ENCODE measurements at regions not wholly inside any gene's neighbourhood (a gene's known extent, or its start where the extent isn't known, plus 50 kb on each side); places are given as distances from the start of the nearest gene placed in this dataset.

DNA sequence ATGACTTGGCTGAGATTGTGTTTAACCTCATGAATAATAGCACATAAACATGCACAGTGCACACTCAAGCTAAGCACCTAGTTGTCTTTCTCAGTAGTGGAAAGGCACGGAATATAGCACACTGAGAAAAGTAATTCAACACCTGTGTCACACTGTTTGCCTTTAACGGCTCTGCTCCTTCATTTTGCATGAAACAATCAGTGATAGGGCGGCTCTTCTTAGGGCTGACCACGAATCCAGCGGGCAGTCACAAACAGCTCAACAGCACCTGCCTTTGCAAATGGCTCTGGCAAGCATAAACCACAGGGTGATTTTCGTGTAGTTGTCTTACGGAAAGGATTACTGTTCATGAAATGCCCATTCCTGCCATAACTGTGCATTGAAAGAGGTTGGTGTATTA is 954.0 kb upstream of the TENM3 start:
- no peak overlapping the region for H3K9ac ChIP-seq (ENCODE audit: low read length)
- H3K27ac ChIP-seq (ENCODE audit: low read depth, low read length): no peak overlapping the region
- H2BK5ac ChIP-seq (ENCODE audit: low read length): no peak overlapping the region
- H3K4me3 ChIP-seq (ENCODE audit: low read length): no peak overlapping the region
- no peak overlapping the region for H3K18ac ChIP-seq (ENCODE audit: low read length)
- H3K4me2 ChIP-seq (ENCODE audit: low read length): no peak overlapping the region
- H3K36me3 ChIP-seq (ENCODE audit: control insufficient read depth, insufficient read depth, low read length): no peaks in the 10 kb centered on the region
- DNase-seq: peak; percentile 16
- H3K79me1 ChIP-seq (ENCODE audit: low read length): no peaks in the 10 kb centered on the region
- no peak overlapping the region for H4K5ac ChIP-seq (ENCODE audit: low read length)
- no peak overlapping the region for H2AK5ac ChIP-seq (ENCODE audit: low read length)
- no peak overlapping the region for H3K4ac ChIP-seq (ENCODE audit: low read depth, low read length)
- H3K56ac ChIP-seq (ENCODE audit: low read length): no peak overlapping the region
- no CpG with 5 or more reads among the region's 7 CpGs for WGBS (ENCODE audit: extremely low coverage, insufficient coverage, low lambda C conversion rate)
- no peak overlapping the region for H4K8ac ChIP-seq (ENCODE audit: low read depth, low read length)
- no peaks in the 10 kb centered on the region for H3K79me2 ChIP-seq (ENCODE audit: control insufficient read depth, insufficient read depth, low read length)
- no peak overlapping the region for H2BK15ac ChIP-seq (replicated peaks; ENCODE audit: low read depth)
- no peaks in the 10 kb centered on the region for H3K27me3 ChIP-seq (ENCODE audit: insufficient read depth, low read length, poor library complexity)
- peaks cover 2% of the 10 kb centered on the region for H3K4me1 ChIP-seq (ENCODE audit: control insufficient read depth, low read depth, low read length)
- H3K23ac ChIP-seq (ENCODE audit: low read length): no peak overlapping the region
- H2BK120ac ChIP-seq (ENCODE audit: low read depth, low read length): no peak overlapping the region

DNA sequence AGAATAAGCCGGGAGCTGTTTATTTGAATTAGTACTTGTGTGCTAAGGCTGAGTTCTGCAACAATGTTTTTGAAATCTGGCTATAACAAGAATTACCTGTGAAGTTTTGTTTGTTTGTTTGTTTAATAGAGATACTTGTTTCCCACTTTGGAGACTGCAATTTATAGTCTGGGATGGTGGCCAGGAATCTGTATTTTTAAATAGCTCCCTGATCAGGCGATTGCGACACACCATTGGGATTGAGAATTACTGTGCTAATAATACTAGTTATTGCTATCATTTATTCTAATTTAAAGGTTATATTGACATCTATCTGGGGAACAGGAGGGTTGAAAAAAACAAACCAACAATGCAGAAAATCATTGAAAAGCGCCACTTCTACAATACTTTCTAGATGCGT is 951.6 kb upstream of the TENM3 start:
- no peaks in the 10 kb centered on the region for H3K27me3 ChIP-seq (ENCODE audit: insufficient read depth, low read length, poor library complexity)
- WGBS (ENCODE audit: extremely low coverage, insufficient coverage, low lambda C conversion rate): no CpG with 5 or more reads among the region's 5 CpGs
- H3K18ac ChIP-seq (ENCODE audit: low read length): no peak overlapping the region
- H3K79me1 ChIP-seq (ENCODE audit: low read length): no peaks in the 10 kb centered on the region
- peaks cover 2% of the 10 kb centered on the region for H3K4me1 ChIP-seq (ENCODE audit: control insufficient read depth, low read depth, low read length)
- H2BK120ac ChIP-seq (ENCODE audit: low read depth, low read length): no peak overlapping the region
- no peak overlapping the region for H4K5ac ChIP-seq (ENCODE audit: low read length)
- no peak overlapping the region for H3K27ac ChIP-seq (ENCODE audit: low read depth, low read length)
- H3K36me3 ChIP-seq (ENCODE audit: control insufficient read depth, insufficient read depth, low read length): no peaks in the 10 kb centered on the region
- no peak for DNase-seq
- H3K4ac ChIP-seq (ENCODE audit: low read depth, low read length): no peak overlapping the region
- no peak overlapping the region for H3K9ac ChIP-seq (ENCODE audit: low read length)
- no peak overlapping the region for H2AK5ac ChIP-seq (ENCODE audit: low read length)
- no peak overlapping the region for H2BK5ac ChIP-seq (ENCODE audit: low read length)
- H3K79me2 ChIP-seq (ENCODE audit: control insufficient read depth, insufficient read depth, low read length): no peaks in the 10 kb centered on the region
- no peak overlapping the region for H2BK15ac ChIP-seq (replicated peaks; ENCODE audit: low read depth)
- no peak overlapping the region for H4K8ac ChIP-seq (ENCODE audit: low read depth, low read length)
- H3K4me3 ChIP-seq (ENCODE audit: low read length): no peak overlapping the region
- H3K23ac ChIP-seq (ENCODE audit: low read length): no peak overlapping the region
- no peak overlapping the region for H3K4me2 ChIP-seq (ENCODE audit: low read length)
- H3K56ac ChIP-seq (ENCODE audit: low read length): no peak overlapping the region

DNA sequence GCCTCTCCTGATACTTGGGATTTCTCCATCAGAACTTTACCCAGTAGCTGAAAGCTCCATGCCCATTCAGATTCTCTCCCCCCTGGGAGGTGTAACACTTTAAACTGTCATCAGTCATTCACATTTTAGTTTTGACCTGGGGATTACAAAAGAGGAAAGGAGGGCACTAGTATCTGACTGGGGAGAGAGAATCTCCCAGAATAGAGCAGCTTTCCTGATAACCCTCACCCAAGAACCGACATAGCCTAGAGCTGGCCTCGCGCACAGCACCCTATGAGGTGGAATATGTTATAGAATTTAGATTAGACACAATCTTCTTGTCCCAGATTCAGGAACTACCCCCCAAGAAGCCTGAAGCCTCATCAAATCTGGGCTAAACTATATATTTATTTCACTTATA is 950.2 kb upstream of the TENM3 start:
- H2BK5ac ChIP-seq (ENCODE audit: low read length): no peak overlapping the region
- no peak overlapping the region for H2AK5ac ChIP-seq (ENCODE audit: low read length)
- H3K79me1 ChIP-seq (ENCODE audit: low read length): no peaks in the 10 kb centered on the region
- no peak overlapping the region for H4K5ac ChIP-seq (ENCODE audit: low read length)
- peak; percentile 7 for DNase-seq
- no peaks in the 10 kb centered on the region for H3K27me3 ChIP-seq (ENCODE audit: insufficient read depth, low read length, poor library complexity)
- H3K27ac ChIP-seq (ENCODE audit: low read depth, low read length): no peak overlapping the region
- H4K8ac ChIP-seq (ENCODE audit: low read depth, low read length): no peak overlapping the region
- no peak overlapping the region for H3K4me2 ChIP-seq (ENCODE audit: low read length)
- H3K79me2 ChIP-seq (ENCODE audit: control insufficient read depth, insufficient read depth, low read length): no peaks in the 10 kb centered on the region
- WGBS (ENCODE audit: extremely low coverage, insufficient coverage, low lambda C conversion rate): no CpG with 5 or more reads among the region's 3 CpGs
- H3K9ac ChIP-seq (ENCODE audit: low read length): no peak overlapping the region
- no peak overlapping the region for H2BK15ac ChIP-seq (replicated peaks; ENCODE audit: low read depth)
- no peak overlapping the region for H3K4ac ChIP-seq (ENCODE audit: low read depth, low read length)
- H3K18ac ChIP-seq (ENCODE audit: low read length): peak overlapping the region; percentile 55
- no peaks in the 10 kb centered on the region for H3K36me3 ChIP-seq (ENCODE audit: control insufficient read depth, insufficient read depth, low read length)
- H3K4me3 ChIP-seq (ENCODE audit: low read length): no peak overlapping the region
- H2BK120ac ChIP-seq (ENCODE audit: low read depth, low read length): no peak overlapping the region
- H3K23ac ChIP-seq (ENCODE audit: low read length): no peak overlapping the region
- H3K4me1 ChIP-seq (ENCODE audit: control insufficient read depth, low read depth, low read length): peaks cover 2% of the 10 kb centered on the region
- H3K56ac ChIP-seq (ENCODE audit: low read length): no peak overlapping the region

DNA sequence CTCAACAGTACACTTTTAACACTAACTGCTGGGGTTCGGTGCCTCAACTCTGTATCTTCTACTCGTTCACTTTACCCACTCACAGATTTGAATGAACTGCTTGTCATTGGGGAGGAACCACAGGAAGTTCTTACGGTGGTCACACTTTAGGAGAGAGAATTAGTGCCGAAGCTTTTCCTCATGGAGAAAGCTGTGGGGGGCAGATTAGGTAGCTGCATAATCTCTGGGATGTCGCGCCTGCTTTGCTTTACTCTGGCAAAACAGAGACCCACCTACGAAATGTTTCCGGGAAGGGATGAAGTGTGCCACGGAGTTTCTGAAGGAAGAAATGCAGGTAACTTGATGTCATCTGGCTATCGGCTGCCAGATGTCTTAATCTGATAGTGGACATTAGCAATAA is 949.7 kb upstream of the TENM3 start:
- Histone ChIP-seq H3K4ac (ENCODE audit: low read depth, low read length) (no peak overlapping the region), H3K4me3 (ENCODE audit: low read length) (no peak overlapping the region), H3K18ac (ENCODE audit: low read length) (no peak overlapping the region), H2BK5ac (ENCODE audit: low read length) (no peak overlapping the region), H3K79me1 (ENCODE audit: low read length) (no peaks in the 10 kb centered on the region), H2AK5ac (ENCODE audit: low read length) (no peak overlapping the region), H4K5ac (ENCODE audit: low read length) (no peak overlapping the region), H3K4me2 (ENCODE audit: low read length) (no peak overlapping the region), H2BK120ac (ENCODE audit: low read depth, low read length) (no peak overlapping the region), H2BK15ac (replicated peaks; ENCODE audit: low read depth) (no peak overlapping the region), H3K23ac (ENCODE audit: low read length) (no peak overlapping the region), H3K56ac (ENCODE audit: low read length) (no peak overlapping the region), H3K27ac (ENCODE audit: low read depth, low read length) (no peak overlapping the region), H3K36me3 (ENCODE audit: control insufficient read depth, insufficient read depth, low read length) (no peaks in the 10 kb centered on the region), H3K4me1 (ENCODE audit: control insufficient read depth, low read depth, low read length) (peaks cover 2% of the 10 kb centered on the region), H3K27me3 (ENCODE audit: insufficient read depth, low read length, poor library complexity) (no peaks in the 10 kb centered on the region), H4K8ac (ENCODE audit: low read depth, low read length) (no peak overlapping the region), H3K79me2 (ENCODE audit: control insufficient read depth, insufficient read depth, low read length) (no peaks in the 10 kb centered on the region), H3K9ac (ENCODE audit: low read length) (no peak overlapping the region)
- DNase-seq: peak; percentile 91
- no CpG with 5 or more reads among the region's 10 CpGs for WGBS (ENCODE audit: extremely low coverage, insufficient coverage, low lambda C conversion rate)

DNA sequence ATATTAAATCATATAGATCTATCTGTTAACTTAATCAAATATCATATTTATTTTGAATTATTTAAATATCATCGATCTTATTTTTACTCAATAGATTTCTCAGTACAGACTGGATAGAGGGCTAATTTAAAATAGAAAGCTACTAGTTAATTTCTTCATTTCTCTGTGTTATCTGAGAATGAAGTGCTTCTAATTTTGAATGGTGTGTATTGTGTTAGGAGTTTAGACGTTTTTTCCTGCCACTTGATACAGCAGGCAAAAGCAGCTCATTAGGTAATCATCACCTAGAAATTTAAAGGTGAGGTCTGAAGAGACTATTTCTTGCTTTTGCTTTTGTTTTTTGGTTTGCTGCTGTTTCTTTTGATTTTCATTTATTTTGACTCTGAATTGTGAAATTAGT is 948.8 kb upstream of the TENM3 start:
- H3K4ac ChIP-seq (ENCODE audit: low read depth, low read length): no peak overlapping the region
- H3K23ac ChIP-seq (ENCODE audit: low read length): no peak overlapping the region
- H2BK5ac ChIP-seq (ENCODE audit: low read length): no peak overlapping the region
- no peak for DNase-seq
- no peak overlapping the region for H2AK5ac ChIP-seq (ENCODE audit: low read length)
- H2BK15ac ChIP-seq (replicated peaks; ENCODE audit: low read depth): no peak overlapping the region
- no peak overlapping the region for H4K5ac ChIP-seq (ENCODE audit: low read length)
- H3K4me3 ChIP-seq (ENCODE audit: low read length): no peak overlapping the region
- H2BK120ac ChIP-seq (ENCODE audit: low read depth, low read length): no peak overlapping the region
- no peaks in the 10 kb centered on the region for H3K27me3 ChIP-seq (ENCODE audit: insufficient read depth, low read length, poor library complexity)
- no peak overlapping the region for H3K9ac ChIP-seq (ENCODE audit: low read length)
- no CpG with 5 or more reads among the region's 2 CpGs for WGBS (ENCODE audit: extremely low coverage, insufficient coverage, low lambda C conversion rate)
- no peak overlapping the region for H3K4me2 ChIP-seq (ENCODE audit: low read length)
- H3K36me3 ChIP-seq (ENCODE audit: control insufficient read depth, insufficient read depth, low read length): no peaks in the 10 kb centered on the region
- H3K27ac ChIP-seq (ENCODE audit: low read depth, low read length): no peak overlapping the region
- H3K79me2 ChIP-seq (ENCODE audit: control insufficient read depth, insufficient read depth, low read length): no peaks in the 10 kb centered on the region
- H3K18ac ChIP-seq (ENCODE audit: low read length): no peak overlapping the region
- H3K56ac ChIP-seq (ENCODE audit: low read length): no peak overlapping the region
- H3K79me1 ChIP-seq (ENCODE audit: low read length): no peaks in the 10 kb centered on the region
- no peak overlapping the region for H4K8ac ChIP-seq (ENCODE audit: low read depth, low read length)
- no peaks in the 10 kb centered on the region for H3K4me1 ChIP-seq (ENCODE audit: control insufficient read depth, low read depth, low read length)

Measured in mesendoderm (in vitro differentiated cells).